ENCODE measurements at regions not wholly inside any gene's neighbourhood (a gene's known extent, or its start where the extent isn't known, plus 50 kb on each side); places are given as distances from the start of the nearest gene placed in this dataset.

GRCh38 chr17:83148317-83149028 lies 69.1 kb downstream of the METRNL start:
- TF ChIP-seq CTCF (IDR thresholded peaks at IDR 0.05; ENCODE audit: low read depth, low read length), result no peak
- Histone ChIP-seq H3K9me3 (no peaks in the 10 kb centered on the region), H3K4me1 (no peaks in the 10 kb centered on the region; the same call in 1 of the 2 replicates), H3K4me3 (ENCODE audit: low read depth, low read length) (no peak overlapping the region), H3K36me3 (no peaks in the 10 kb centered on the region), H3K27me3 (no peaks in the 10 kb centered on the region; the same call in 1 of the 2 replicates)
- DNase-seq, result no peak

- DNase-seq, result no peak
- Histone ChIP-seq H3K4me1 (no peaks in the 10 kb centered on the region; the same call in 1 of the 2 replicates), H3K36me3 (no peaks in the 10 kb centered on the region), H3K27me3 (no peaks in the 10 kb centered on the region; the same call in 1 of the 2 replicates), H3K4me3 (ENCODE audit: low read depth, low read length) (no peak overlapping the region), H3K9me3 (no peaks in the 10 kb centered on the region)
- no peak for TF ChIP-seq CTCF (IDR thresholded peaks at IDR 0.05; ENCODE audit: low read depth, low read length)
These were observed 69.8 kb downstream of the METRNL start for GRCh38 chr17:83149029-83149725.

GRCh38 chr17:83149761-83150251 lies 70.4 kb downstream of the METRNL start:
- DNase-seq, result no peak
- H3K4me1 ChIP-seq, result no peaks in the 10 kb centered on the region; the same call in 1 of the 2 replicates
- no peaks in the 10 kb centered on the region for H3K9me3 ChIP-seq
- no peak for TF ChIP-seq CTCF (IDR thresholded peaks at IDR 0.05; ENCODE audit: low read depth, low read length)
- H3K27me3 ChIP-seq, result no peaks in the 10 kb centered on the region; the same call in 1 of the 2 replicates
- H3K4me3 ChIP-seq (ENCODE audit: low read depth, low read length), result no peak overlapping the region
- no peaks in the 10 kb centered on the region for H3K36me3 ChIP-seq

- H3K4me1 ChIP-seq, result no peaks in the 10 kb centered on the region
- DNase-seq, result no peak
- H3K36me3 ChIP-seq, result no peaks in the 10 kb centered on the region
- TF ChIP-seq CTCF (IDR thresholded peaks at IDR 0.05; ENCODE audit: low read depth, low read length), result no peak
- no peaks in the 10 kb centered on the region; the same call in 1 of the 2 replicates for H3K27me3 ChIP-seq
- H3K4me3 ChIP-seq (ENCODE audit: low read depth, low read length), result no peak overlapping the region
- no peaks in the 10 kb centered on the region for H3K9me3 ChIP-seq
These were observed 71.1 kb downstream of the METRNL start for GRCh38 chr17:83150369-83151055.

- H3K9me3 ChIP-seq, result no peaks in the 10 kb centered on the region
- no peak for TF ChIP-seq CTCF (IDR thresholded peaks at IDR 0.05; ENCODE audit: low read depth, low read length)
- no peak overlapping the region for H3K4me3 ChIP-seq (ENCODE audit: low read depth, low read length)
- no peak for DNase-seq
- H3K4me1 ChIP-seq, result no peaks in the 10 kb centered on the region
- no peaks in the 10 kb centered on the region; the same call in 1 of the 2 replicates for H3K27me3 ChIP-seq
- no peaks in the 10 kb centered on the region for H3K36me3 ChIP-seq
These were observed 71.6 kb downstream of the METRNL start for GRCh38 chr17:83151056-83151441.
